DND-41 (cell line): ENCODE measurements at regions not wholly inside any gene's neighbourhood (a gene's known extent, or its start where the extent isn't known, plus 50 kb on each side); places are given as distances from the start of the nearest gene placed in this dataset.

Source experiments
- ATAC-seq: fragments of 200-7000 bp; cut with Tn5 transposase; 3 replicates; pipeline ENCODE4 v1.9.1; 2021; ENCODE audit warnings: low read depth; ENCODE audit not compliant: insufficient read depth
- DNase-seq: peaks from one replicate; pipeline ENCODE4 v3.0.0-alpha.2; 2020
- H2AFZ ChIP-seq: 2 replicates; pipeline ENCODE4 v1.6.0; 2012; ENCODE audit warnings: low read depth, low read length
- H3K27ac ChIP-seq: 2 replicates; pipeline ENCODE4 v1.5.1; 2012; ENCODE audit warnings: low read length, inconsistent platforms
- H3K27me3 ChIP-seq: fragments of 200-600 bp; sonication (generic); 2 replicates; pipeline ENCODE4 v1.6.0; 2012; ENCODE audit warnings: low read length, mild to moderate bottlenecking, inconsistent platforms; ENCODE audit not compliant: insufficient read depth, poor library complexity
- H3K36me3 ChIP-seq: 2 replicates; pipeline ENCODE4 v1.5.1; 2012; ENCODE audit warnings: low read length, inconsistent platforms; ENCODE audit not compliant: insufficient read depth
- H3K4me1 ChIP-seq: 2 replicates; pipeline ENCODE4 v1.5.1; 2012; ENCODE audit warnings: mild to moderate bottlenecking, low read length; ENCODE audit not compliant: insufficient read depth
- H3K4me2 ChIP-seq: 2 replicates; pipeline ENCODE4 v1.6.0; 2012; ENCODE audit warnings: mild to moderate bottlenecking, moderate library complexity, low read length, inconsistent platforms; ENCODE audit not compliant: insufficient read depth
- H3K4me3 ChIP-seq, 2 experiments: fragments of 200-600 bp in 1 of 2; shearing (Covaris generic) in 1 of 2; 2 replicates each; pipeline ENCODE4 v1.5.1; 2012 to 2016; ENCODE audit warnings: inconsistent platforms in 2 of 2, low read length in 2 of 2, mild to moderate bottlenecking in 2 of 2, low read depth in 1 of 2, moderate library complexity in 1 of 2
- H3K79me2 ChIP-seq: 2 replicates; pipeline ENCODE4 v1.6.0; 2012; ENCODE audit warnings: low read length, inconsistent platforms; ENCODE audit not compliant: insufficient read depth
- H3K9ac ChIP-seq: 2 replicates; pipeline ENCODE4 v1.6.0; 2012; ENCODE audit warnings: low read depth, mild to moderate bottlenecking, inconsistent platforms, low read length, moderate library complexity
- H3K9me3 ChIP-seq: 2 replicates; pipeline ENCODE4 v1.5.1; 2012; ENCODE audit warnings: low read length, moderate library complexity, mild to moderate bottlenecking, inconsistent platforms; ENCODE audit not compliant: insufficient read depth, severe bottlenecking
- H4K20me1 ChIP-seq: 2 replicates; pipeline ENCODE4 v1.6.0; 2012; ENCODE audit warnings: low read length; ENCODE audit not compliant: insufficient read depth
- CTCF ChIP-seq: IDR thresholded peaks from 2 replicates; pipeline ENCODE4 v1.5.1; 2012; ENCODE audit warnings: borderline replicate concordance, low read length, moderate library complexity, mild to moderate bottlenecking; ENCODE audit not compliant: poor library complexity, severe bottlenecking; ENCODE audit errors: extremely low read depth
- EZH2 ChIP-seq: IDR thresholded peaks from 3 replicates; pipeline ENCODE4 v1.6.1; 2012; ENCODE audit warnings: borderline replicate concordance, low read depth, mild to moderate bottlenecking, moderate library complexity, low read length, inconsistent platforms; ENCODE audit not compliant: severe bottlenecking

GRCh38 chr3:107986505-107986904 lies 104.3 kb downstream of the CD47 start:
- ATAC-seq = no peak
- Histone ChIP-seq H3K27ac (no peak overlapping the region), H3K4me3 (no peak overlapping the region), H3K79me2 (no peaks in the 10 kb centered on the region), H3K4me2 (no peak overlapping the region), H3K36me3 (no peaks in the 10 kb centered on the region), H3K4me1 (no peaks in the 10 kb centered on the region), H2AFZ (no peak overlapping the region), H4K20me1 (no peaks in the 10 kb centered on the region), H3K27me3 (no peaks in the 10 kb centered on the region), H3K9ac (no peak overlapping the region), H3K9me3 (no peaks in the 10 kb centered on the region)
- no peak for DNase-seq
- TF ChIP-seq CTCF (no peak), EZH2 (no peak)

- TF ChIP-seq EZH2 (no peak), CTCF (no peak)
- ATAC-seq = peak; percentile 54; the same call in 1 of the 3 replicates
- H2AFZ ChIP-seq = no peak overlapping the region
- H4K20me1 ChIP-seq = no peaks in the 10 kb centered on the region
- no peaks in the 10 kb centered on the region for H3K27me3 ChIP-seq
- no peak overlapping the region for H3K9ac ChIP-seq
- H3K27ac ChIP-seq = no peak overlapping the region
- no peaks in the 10 kb centered on the region for H3K79me2 ChIP-seq
- no peak overlapping the region for H3K4me3 ChIP-seq
- H3K9me3 ChIP-seq = no peaks in the 10 kb centered on the region
- H3K36me3 ChIP-seq = no peaks in the 10 kb centered on the region
- no peak overlapping the region for H3K4me2 ChIP-seq
- H3K4me1 ChIP-seq = no peaks in the 10 kb centered on the region
- peak; percentile 25 for DNase-seq
Measured at GRCh38 chr3:107985496-107985895, 105.3 kb downstream of the CD47 start.

GRCh38 chr3:107983247-107983646 lies 107.6 kb downstream of the CD47 start:
- TF ChIP-seq EZH2 (no peak), CTCF (no peak)
- Histone ChIP-seq H3K4me1 (peaks cover 12% of the 10 kb centered on the region), H3K27ac (no peak overlapping the region), H3K4me2 (no peak overlapping the region), H3K4me3 (no peak overlapping the region), H4K20me1 (no peaks in the 10 kb centered on the region), H3K36me3 (no peaks in the 10 kb centered on the region), H3K79me2 (no peaks in the 10 kb centered on the region), H3K27me3 (no peaks in the 10 kb centered on the region), H2AFZ (no peak overlapping the region), H3K9ac (no peak overlapping the region), H3K9me3 (no peaks in the 10 kb centered on the region)
- no peak for DNase-seq
- no peak for ATAC-seq

- H3K9ac ChIP-seq = no peak overlapping the region
- H3K79me2 ChIP-seq = no peaks in the 10 kb centered on the region
- no peak overlapping the region for H3K27ac ChIP-seq
- no peak for ATAC-seq
- H3K27me3 ChIP-seq = no peaks in the 10 kb centered on the region
- TF ChIP-seq EZH2 (no peak), CTCF (no peak)
- DNase-seq = no peak
- no peak overlapping the region for H3K4me3 ChIP-seq
- H4K20me1 ChIP-seq = no peaks in the 10 kb centered on the region
- H3K36me3 ChIP-seq = no peaks in the 10 kb centered on the region
- no peaks in the 10 kb centered on the region for H3K9me3 ChIP-seq
- H3K4me1 ChIP-seq = peaks cover 21% of the 10 kb centered on the region
- H2AFZ ChIP-seq = no peak overlapping the region
- H3K4me2 ChIP-seq = no peak overlapping the region
Measured at GRCh38 chr3:107982165-107982564, 108.7 kb downstream of the CD47 start.
